ENCODE measurements at regions not wholly inside any gene's neighbourhood (a gene's known extent, or its start where the extent isn't known, plus 50 kb on each side); places are given as distances from the start of the nearest gene placed in this dataset.

- TF ChIP-seq CTCF (IDR thresholded peaks at IDR 0.05) (no peak), POLR2AphosphoS5 (IDR thresholded peaks at IDR 0.05) (no peak)
Measured at GRCh38 chr4:33349376-33349775, 2629.2 kb downstream of the PCDH7 start.
